Right lobe of liver (tissue), 6 donors: ENCODE measurements at regions not wholly inside any gene's neighbourhood (a gene's known extent, or its start where the extent isn't known, plus 50 kb on each side); places are given as distances from the start of the nearest gene placed in this dataset.
A peak's percentile ranks its signal among the peaks of the same experiment; 100 is the strongest.

ENCODE experiments used
- ATAC-seq, 4 donors: fragments of 200-7000 bp; cut with Tn5 transposase; one replicate each; pipeline ENCODE4 v1.9.1; 2020; ENCODE audit warnings: mild to moderate bottlenecking in 4 of 4, moderate library complexity in 4 of 4
- DNase-seq, 3 donors: peaks; one replicate each; pipeline ENCODE4 v3.0.0-alpha.2; 2020
- H3K27ac ChIP-seq, 3 donors: fragments of 200-600 bp; one replicate each; pipeline ENCODE4 v1.8.0; 2022
- H3K27me3 ChIP-seq, 2 donors: fragments of 200-600 bp; one replicate each; pipeline ENCODE4 v1.8.0; 2022
- H3K36me3 ChIP-seq, 4 donors: fragments of 200-600 bp; sonication (generic) in 1 of 4; one replicate each; pipeline versions ENCODE4 v1.5.1 to v1.8.0; 2017 to 2022; ENCODE audit warnings: control low read depth in 1 of 4
- H3K4me1 ChIP-seq, 4 donors: fragments of 200-600 bp; sonication (generic) in 1 of 4; one replicate each; pipeline versions ENCODE4 v1.5.1 to v1.8.0; 2017 to 2022; ENCODE audit warnings: control low read depth in 1 of 4
- H3K4me3 ChIP-seq, 3 donors: fragments of 200-600 bp; one replicate each; pipeline ENCODE4 v1.8.0; 2022
- H3K9me3 ChIP-seq, 4 donors: fragments of 200-600 bp; sonication (generic) in 1 of 4; one replicate each; pipeline versions ENCODE4 v1.5.1 to v1.8.0; 2017 to 2022; ENCODE audit warnings: control low read depth in 1 of 4
- CTCF ChIP-seq, 4 donors: fragments of 200-600 bp in 3 of 4; fragments of 450-650 bp in 1 of 4; IDR thresholded peaks; one replicate each; pipeline versions ENCODE4 v1.5.1 to v1.8.0; 2016 to 2022; ENCODE audit warnings: antibody characterized with exemption in 4 of 4, mild to moderate bottlenecking in 2 of 4
- POLR2A ChIP-seq: fragments of 450-650 bp; IDR thresholded peaks from one replicate; pipeline ENCODE4 v1.6.1; 2017; ENCODE audit warnings: antibody characterized with exemption, mild to moderate bottlenecking
- WGBS: methylation state at CpG from one replicate; pipeline ENCODE4 v1.1.6; 2018; ENCODE audit warnings: low coverage, low lambda C conversion rate; ENCODE audit not compliant: insufficient coverage; ENCODE audit errors: missing lambda C conversion rate; 5-methylcytosine and 5-hydroxymethylcytosine counted together
- intact Hi-C, 2 donors: fragments of 100-400 bp; cut with DNase I; formaldehyde crosslinking; loops; one replicate each; pipeline versions ENCODE4 v1.11.2 to v1.14.1; 2022
- donor health status: DM: no; HTN: yes; CAD: no.
- donor health status: DM: no; HTN: no; CAD: no.
- donor health status: DM: no; HTN: no; CAD: no.
- donor health status: DM: no; HTN: yes; CAD: no.
- donor health status: DM: no; HTN: yes; CAD: no.

- TF ChIP-seq CTCF (IDR thresholded peaks at IDR 0.05) (no peak), POLR2A (no peak)
- no peak overlapping the region for H3K27ac ChIP-seq
- H3K9me3 ChIP-seq = no peaks in the 10 kb centered on the region
- no peaks in the 10 kb centered on the region for H3K36me3 ChIP-seq
- WGBS = 17% methylated on average over 1 of the region's 1 CpG
- no peak overlapping the region for H3K4me3 ChIP-seq
- ATAC-seq = no peak
- intact Hi-C loops = no loop called here
- H3K27me3 ChIP-seq = no peaks in the 10 kb centered on the region
- DNase-seq = no peak
- no peaks in the 10 kb centered on the region for H3K4me1 ChIP-seq
Observed at GRCh38 chr14:26261368-26262122, 336.3 kb downstream of the NOVA1 start.

GRCh38 chr14:26255213-26255612, 342.6 kb downstream of the NOVA1 start:
- Histone ChIP-seq H3K27me3 (no peaks in the 10 kb centered on the region), H3K4me1 (no peaks in the 10 kb centered on the region), H3K36me3 (no peaks in the 10 kb centered on the region), H3K4me3 (no peak overlapping the region), H3K27ac (no peak overlapping the region), H3K9me3 (no peaks in the 10 kb centered on the region)
- 6% methylated on average over 2 of the region's 2 CpGs for WGBS
- intact Hi-C loops = no loop called here
- DNase-seq = no peak
- TF ChIP-seq POLR2A (no peak), CTCF (IDR thresholded peaks at IDR 0.05) (peak; percentile 18 to 32 (median 24))
- peak in 3 of 4 donors; percentile 53 to 63 (median 55) for ATAC-seq

GRCh38 chr14:26252176-26252575, 345.7 kb downstream of the NOVA1 start:
- no peaks in the 10 kb centered on the region for H3K4me1 ChIP-seq

GRCh38 chr14:26233118-26233517, 364.7 kb downstream of the NOVA1 start:
- H3K9me3 ChIP-seq = no peaks in the 10 kb centered on the region
- WGBS = 0% methylated on average over 1 of the region's 1 CpG
- H3K27me3 ChIP-seq = no peaks in the 10 kb centered on the region
- H3K36me3 ChIP-seq = no peaks in the 10 kb centered on the region
- DNase-seq = no peak
- ATAC-seq = no peak
- H3K27ac ChIP-seq = no peak overlapping the region
- H3K4me1 ChIP-seq = no peaks in the 10 kb centered on the region
- TF ChIP-seq CTCF (IDR thresholded peaks at IDR 0.05) = no peak
- TF ChIP-seq POLR2A = no peak
- intact Hi-C loops = no loop called here
- H3K4me3 ChIP-seq = no peak overlapping the region

More at GRCh38 chr14:26252176-26252575, 345.7 kb downstream of the NOVA1 start:
- intact Hi-C loops = no loop called here
- H3K27ac ChIP-seq = no peak overlapping the region
- no peaks in the 10 kb centered on the region for H3K36me3 ChIP-seq
- no peak overlapping the region for H3K4me3 ChIP-seq
- no peak for TF ChIP-seq POLR2A
- no peak for TF ChIP-seq CTCF (IDR thresholded peaks at IDR 0.05)
- no peak for ATAC-seq
- DNase-seq = no peak
- H3K9me3 ChIP-seq = no peaks in the 10 kb centered on the region
- H3K27me3 ChIP-seq = no peaks in the 10 kb centered on the region
